ENCODE measurements at regions not wholly inside any gene's neighbourhood (a gene's known extent, or its start where the extent isn't known, plus 50 kb on each side); places are given as distances from the start of the nearest gene placed in this dataset.

- DNase-seq = no peak
Measured at GRCh38 chr2:14684516-14684915, 52.0 kb downstream of the LRATD1 start.

GRCh38 chr2:14690926-14691325 lies 58.4 kb downstream of the LRATD1 start:
- DNase-seq = no peak

- DNase-seq = no peak
Measured at GRCh38 chr2:14693874-14694273, 61.4 kb downstream of the LRATD1 start.

DNA sequence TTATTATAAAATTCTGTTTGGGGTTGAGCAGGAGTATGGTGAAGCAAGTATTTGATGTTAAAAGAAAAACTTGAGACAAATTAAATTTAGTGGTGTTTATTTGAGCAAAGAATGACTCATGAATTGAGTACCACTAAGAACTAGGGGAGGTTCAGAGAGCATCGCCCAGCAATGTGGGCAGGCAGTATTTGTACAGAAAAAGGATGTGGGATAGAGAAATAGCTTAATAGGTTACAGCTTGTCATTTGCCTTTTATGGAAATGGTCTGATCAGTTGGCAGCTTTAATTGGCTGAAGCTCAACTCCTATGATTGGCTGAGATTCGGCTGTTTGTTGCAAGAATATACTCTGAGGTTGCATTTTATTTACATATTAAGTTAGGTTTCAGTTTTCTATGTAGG lies 68.2 kb downstream of the LRATD1 start:
- DNase-seq = no peak

GRCh38 chr2:14702258-14702657 lies 69.7 kb downstream of the LRATD1 start:
- no peak for DNase-seq

DNA sequence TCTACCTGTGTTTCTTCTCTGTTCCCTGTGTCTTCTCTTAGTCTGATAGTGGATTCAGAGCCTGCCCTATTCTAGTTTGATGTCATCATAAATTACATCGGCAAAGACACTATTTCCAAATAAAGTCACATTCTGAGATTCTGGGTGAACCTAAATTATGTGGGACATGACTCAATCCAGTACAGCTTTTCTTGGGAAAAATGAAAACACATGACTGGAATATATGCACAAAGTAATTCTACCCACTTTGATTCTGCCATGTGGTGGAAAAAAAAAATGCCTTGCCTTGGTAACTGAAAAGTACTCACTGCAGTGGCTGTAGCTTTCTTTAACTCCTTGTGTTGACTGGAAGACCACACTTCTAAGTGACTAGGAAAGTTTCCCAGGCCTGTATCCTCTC lies 73.7 kb downstream of the LRATD1 start:
- no peak for DNase-seq

DNA sequence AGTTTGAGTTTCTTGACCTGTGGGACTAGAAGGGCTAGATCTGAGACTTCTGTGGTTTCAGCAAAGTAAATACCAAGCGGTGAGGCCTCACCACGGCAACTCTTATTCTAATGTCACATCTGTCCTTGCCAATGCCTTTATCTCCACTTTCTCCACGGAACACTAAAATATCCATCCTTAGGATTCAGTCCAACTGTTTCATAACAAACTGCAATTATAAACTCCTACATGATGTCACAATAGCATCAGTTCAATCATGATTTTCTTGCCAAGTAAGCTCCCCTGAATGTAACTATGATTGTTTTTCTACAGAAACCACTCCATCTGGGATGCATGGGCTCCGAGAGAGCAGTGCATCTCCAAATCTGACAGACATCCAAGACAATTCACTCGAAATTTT lies 79.6 kb downstream of the LRATD1 start:
- no peak for DNase-seq

DNA sequence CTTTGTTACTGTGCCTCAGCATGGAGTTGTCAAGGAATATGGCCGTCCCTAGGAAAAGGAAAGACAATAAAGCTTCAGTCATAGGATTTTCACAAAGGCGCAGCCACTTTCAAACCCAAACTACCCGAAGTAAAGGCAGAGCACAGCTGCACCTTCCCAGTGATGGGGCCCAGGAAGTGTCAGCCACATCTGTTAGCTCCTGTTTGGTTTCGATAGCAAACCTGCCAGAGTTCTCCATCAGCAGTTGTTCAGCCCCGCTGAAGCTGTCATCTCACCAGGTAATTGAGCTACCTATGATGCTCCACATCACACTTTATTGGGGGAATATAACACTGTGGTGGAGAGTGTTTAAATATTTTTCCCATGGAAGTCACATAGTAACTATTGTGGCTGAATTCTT lies 80.7 kb downstream of the LRATD1 start:
- no peak for DNase-seq

GRCh38 chr2:14715600-14715999 lies 83.1 kb downstream of the LRATD1 start:
- DNase-seq = no peak

DNA sequence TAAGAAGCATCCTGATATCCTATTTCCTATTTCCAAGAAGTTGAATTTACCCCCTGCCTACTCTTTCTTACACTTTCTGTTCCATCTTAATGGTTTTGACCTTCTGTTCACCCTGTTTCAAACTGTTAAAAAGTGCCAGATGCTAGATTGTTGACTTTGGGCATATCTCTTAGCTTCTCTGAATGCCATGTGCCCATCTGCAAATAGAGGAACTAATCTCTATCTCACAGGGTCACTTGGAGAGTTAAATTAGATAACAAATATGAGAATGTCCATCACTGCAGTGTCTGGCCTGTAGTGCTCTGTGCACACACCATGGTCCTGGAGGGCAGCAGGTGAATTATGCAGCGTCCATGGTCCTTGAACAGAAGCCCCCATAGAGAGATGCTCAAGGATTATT lies 83.8 kb downstream of the LRATD1 start:
- no peak for DNase-seq

- DNase-seq = no peak
Measured at GRCh38 chr2:14717131-14717530, 84.6 kb downstream of the LRATD1 start.

DNA sequence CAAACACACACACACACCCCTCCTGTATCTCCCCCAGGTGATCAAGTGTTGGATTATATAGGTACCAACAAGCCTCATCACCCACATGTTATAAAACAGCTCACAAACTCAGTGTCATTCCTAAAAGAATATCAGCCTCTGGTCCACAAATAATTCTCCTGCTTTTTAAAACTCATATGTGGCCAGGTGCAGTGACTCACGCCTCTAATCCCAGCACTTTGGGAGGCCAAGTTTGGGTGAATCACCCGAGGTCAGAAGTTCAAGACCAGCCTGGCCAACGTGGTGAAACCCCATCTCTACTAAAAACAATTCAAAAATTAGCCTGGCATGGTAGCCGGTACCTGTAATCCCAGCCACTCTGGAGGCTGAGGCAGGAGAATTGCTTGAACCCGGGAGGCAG lies 87.8 kb downstream of the LRATD1 start:
- DNase-seq = no peak

- DNase-seq = no peak
Measured at GRCh38 chr2:14720739-14721138, 88.2 kb downstream of the LRATD1 start.

DNA sequence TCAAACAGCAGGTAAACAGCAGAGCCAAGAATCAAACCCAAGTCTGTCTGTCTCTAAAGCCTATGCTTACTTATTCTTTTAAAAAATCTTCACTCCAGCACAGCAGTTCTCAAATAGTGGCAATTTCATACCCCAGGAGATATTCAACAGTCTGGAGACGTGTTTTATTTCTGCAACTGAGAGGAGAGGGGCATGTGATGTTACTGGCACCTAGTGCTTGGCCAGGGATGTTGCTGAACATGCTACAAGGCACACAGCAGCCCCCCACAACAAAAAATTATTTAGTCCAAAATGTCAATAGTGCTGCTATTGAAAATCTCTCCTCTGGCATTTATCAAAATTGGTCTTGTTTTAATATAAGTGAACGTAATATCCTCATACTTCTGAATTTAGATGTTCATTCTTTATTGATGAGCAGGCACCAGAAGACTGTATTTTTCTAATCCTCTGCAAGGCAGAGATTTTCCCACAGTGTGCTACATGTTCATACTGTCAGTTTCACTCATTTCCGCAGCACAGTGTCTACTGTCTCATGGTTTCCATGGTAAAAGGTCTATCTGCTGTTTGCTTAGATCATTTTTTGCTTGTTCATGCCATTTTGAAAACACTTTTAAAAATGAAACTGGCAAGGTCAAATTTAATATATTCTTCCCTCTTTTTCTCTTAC lies 90.5 kb downstream of the LRATD1 start:
- DNase-seq = no peak

- DNase-seq = no peak
Measured at GRCh38 chr2:14723684-14724083, 91.2 kb downstream of the LRATD1 start.

GRCh38 chr2:14735696-14736095 lies 103.2 kb downstream of the LRATD1 start:
- no peak for DNase-seq

GRCh38 chr2:14737201-14737600 lies 104.7 kb downstream of the LRATD1 start:
- DNase-seq = no peak

DNA sequence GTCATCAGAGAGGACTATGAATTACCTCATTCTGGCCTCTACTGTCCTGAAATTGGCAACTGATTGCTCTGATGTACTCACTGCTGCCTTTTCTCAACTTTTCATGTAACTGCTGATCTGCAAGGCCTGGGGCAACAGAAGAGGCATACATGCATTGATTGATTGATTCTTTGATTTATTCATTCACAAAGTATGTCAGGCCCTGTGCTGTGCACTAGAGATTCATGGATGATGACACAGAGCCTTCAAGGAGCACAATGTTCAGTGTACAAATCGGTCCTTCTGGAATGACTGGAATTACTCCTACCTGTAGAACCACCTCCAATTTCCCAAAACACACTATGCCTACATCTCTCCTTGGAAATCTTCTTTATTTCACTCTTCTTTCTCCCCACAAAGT lies 111.3 kb downstream of the LRATD1 start:
- DNase-seq = no peak

GRCh38 chr2:14745288-14746076 lies 113.0 kb downstream of the LRATD1 start:
- no peak for DNase-seq

DNA sequence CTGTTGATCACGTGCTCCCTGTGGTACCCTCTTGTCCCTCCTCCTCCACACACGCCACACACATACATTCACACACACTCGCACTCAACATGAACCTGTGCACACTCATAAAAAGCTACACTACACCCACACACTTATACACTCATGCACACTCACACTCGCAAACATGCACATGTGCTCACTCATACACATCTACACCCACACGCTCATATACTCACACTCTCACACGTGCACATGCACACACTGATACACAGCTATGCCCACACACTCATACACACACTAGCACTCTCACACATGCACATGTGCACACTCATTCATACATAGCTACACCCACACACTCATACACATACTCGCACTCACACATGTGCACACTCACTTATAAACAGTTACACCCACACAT lies 113.6 kb downstream of the LRATD1 start:
- no peak for DNase-seq

- DNase-seq = no peak
Measured at GRCh38 chr2:14747447-14747846, 114.9 kb downstream of the LRATD1 start.

DNA sequence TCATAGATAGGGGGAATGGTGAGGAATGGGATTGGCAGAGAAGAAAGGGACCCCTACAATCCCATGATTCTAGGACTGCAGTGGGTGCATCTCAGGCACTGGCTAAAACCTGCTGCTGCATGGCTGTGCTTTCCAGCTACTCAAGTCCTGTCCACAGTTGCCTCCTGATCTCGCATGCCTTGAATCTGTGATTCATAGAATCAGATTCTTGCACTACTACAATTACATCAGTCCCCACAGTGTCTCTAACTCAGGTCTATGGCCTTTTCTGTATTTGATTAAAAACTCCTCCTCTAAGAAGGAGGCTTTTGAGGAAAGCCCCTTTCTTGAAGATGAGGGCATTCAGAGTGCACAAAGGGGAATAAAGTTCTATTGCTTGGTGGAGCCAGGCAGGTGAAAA lies 117.4 kb downstream of the LRATD1 start:
- no peak for DNase-seq

DNA sequence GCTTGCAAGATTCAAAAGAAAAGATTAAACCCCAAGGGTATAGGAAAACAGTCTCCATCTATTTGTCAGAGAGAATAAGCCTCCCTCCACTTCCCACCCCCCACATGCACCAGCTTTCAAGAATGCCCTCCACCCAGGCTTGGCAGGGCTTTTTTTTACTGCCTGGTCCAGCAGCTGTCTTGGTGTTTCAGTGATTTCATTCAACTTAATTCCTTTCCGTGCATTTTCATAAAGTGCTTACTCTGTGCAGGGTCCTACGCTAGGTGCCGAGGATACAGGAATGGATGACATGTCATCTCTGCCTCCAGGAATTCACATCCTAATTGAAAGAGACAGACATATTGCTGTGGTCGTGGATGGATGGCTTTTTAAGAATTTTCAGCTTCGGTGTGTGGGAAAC lies 117.9 kb downstream of the LRATD1 start:
- no peak for DNase-seq

GRCh38 chr2:14751581-14751980 lies 119.1 kb downstream of the LRATD1 start:
- no peak for DNase-seq

- no peak for DNase-seq
Measured at GRCh38 chr2:14752295-14752694, 119.8 kb downstream of the LRATD1 start.
